CD4-positive, alpha-beta T cell (primary cell): ENCODE measurements at regions not wholly inside any gene's neighbourhood (a gene's known extent, or its start where the extent isn't known, plus 50 kb on each side); places are given as distances from the start of the nearest gene placed in this dataset.
"Not testable (repeated sequence)": the region's sequence is repeated elsewhere in the genome, so short reads cannot be mapped to it uniquely, and the experiment has no call there.

Source experiments
- ATAC-seq: fragments of 200-7000 bp; cut with Tn5 transposase; one replicate; pipeline ENCODE4 v1.10.0; 2022; ENCODE audit warnings: mild to moderate bottlenecking; ENCODE audit not compliant: poor library complexity
- CTCF ChIA-PET: fragments of 350-600 bp; sonication (Branson Sonifier 250); formaldehyde crosslinking; loops from one replicate; lab custom pipeline; 2021; ENCODE audit warnings: antibody characterized with exemption, inconsistent platforms; lab: Charles Lee
- POLR2A ChIA-PET: fragments of 350-600 bp; sonication (Branson Sonifier 250); formaldehyde crosslinking; loops from one replicate; lab custom pipeline; 2021; ENCODE audit warnings: antibody characterized with exemption, inconsistent platforms; lab: Charles Lee
- DNase-seq, 14 experiments: peaks; one replicate each; pipeline ENCODE4 v3.0.0-alpha.2; 2013 to 2020; ENCODE audit warnings: mixed read lengths in 2 of 14
- H3K27ac ChIP-seq, 2 donors: one replicate each; pipeline versions ENCODE4 v1.5.1 to v1.7.0; 2013; ENCODE audit warnings: low read length in 2 of 2, low read depth in 1 of 2, mild to moderate bottlenecking in 1 of 2
- H3K27me3 ChIP-seq, 2 experiments: 1 replicate in 1 of 2; 2 replicates in 1 of 2; pipeline versions ENCODE4 v1.6.1 to v1.7.0; 2013; ENCODE audit warnings: low read length in 2 of 2, control low read depth in 1 of 2, mild to moderate bottlenecking in 1 of 2, moderate library complexity in 1 of 2; ENCODE audit not compliant: insufficient read depth in 2 of 2, control insufficient read depth in 1 of 2
- H3K36me3 ChIP-seq: one replicate; pipeline ENCODE4 v1.6.1; 2013; ENCODE audit warnings: low read length, control low read depth; ENCODE audit not compliant: insufficient read depth
- H3K4me1 ChIP-seq: one replicate; pipeline ENCODE4 v1.6.1; 2013; ENCODE audit warnings: low read length, control low read depth; ENCODE audit not compliant: insufficient read depth
- H3K4me3 ChIP-seq: one replicate; pipeline ENCODE4 v1.5.1; 2013; ENCODE audit warnings: mild to moderate bottlenecking, low read length, moderate library complexity
- H3K9me3 ChIP-seq, 2 experiments: 1 replicate in 1 of 2; 2 replicates in 1 of 2; pipeline versions ENCODE4 v1.6.1 to v1.7.0; 2013; ENCODE audit warnings: low read length in 2 of 2, mild to moderate bottlenecking in 2 of 2, control low read depth in 1 of 2, moderate library complexity in 1 of 2; ENCODE audit not compliant: control insufficient read depth in 1 of 2, insufficient read depth in 1 of 2
- H3K27ac Mint-ChIP-seq: one replicate; pipeline ENCODE4 v1.8.0; 2020; ENCODE audit warnings: mixed read lengths
- H3K27me3 Mint-ChIP-seq: one replicate; pipeline ENCODE4 v1.8.0; 2021; ENCODE audit warnings: mixed read lengths
- H3K36me3 Mint-ChIP-seq: one replicate; pipeline ENCODE4 v1.8.0; 2021; ENCODE audit warnings: low read depth, mixed read lengths
- H3K4me1 Mint-ChIP-seq: one replicate; pipeline ENCODE4 v1.8.0; 2021; ENCODE audit warnings: low read depth, mixed read lengths
- H3K4me3 Mint-ChIP-seq: one replicate; pipeline ENCODE4 v1.8.0; 2020; ENCODE audit warnings: mild to moderate bottlenecking, mixed read lengths
- H3K9me3 Mint-ChIP-seq: one replicate; pipeline ENCODE4 v1.8.0; 2020; ENCODE audit warnings: mixed read lengths
- intact Hi-C, 2 experiments: fragments of 100-400 bp; cut with DNase I in 1 of 2; cut with micrococcal nuclease in 1 of 2; formaldehyde crosslinking; loops; one replicate each; pipeline versions ENCODE4 v1.15.1 to v1.9.0; 2023 to 2025; cut with DNase I, micrococcal nuclease
- TF ChIP-seq, protein P1 (sequence below): fragments of 200-600 bp; IDR thresholded peaks from one replicate; pipeline ENCODE4 v1.8.0; 2022; ENCODE audit warnings: antibody characterized with exemption, mild to moderate bottlenecking

DNA sequence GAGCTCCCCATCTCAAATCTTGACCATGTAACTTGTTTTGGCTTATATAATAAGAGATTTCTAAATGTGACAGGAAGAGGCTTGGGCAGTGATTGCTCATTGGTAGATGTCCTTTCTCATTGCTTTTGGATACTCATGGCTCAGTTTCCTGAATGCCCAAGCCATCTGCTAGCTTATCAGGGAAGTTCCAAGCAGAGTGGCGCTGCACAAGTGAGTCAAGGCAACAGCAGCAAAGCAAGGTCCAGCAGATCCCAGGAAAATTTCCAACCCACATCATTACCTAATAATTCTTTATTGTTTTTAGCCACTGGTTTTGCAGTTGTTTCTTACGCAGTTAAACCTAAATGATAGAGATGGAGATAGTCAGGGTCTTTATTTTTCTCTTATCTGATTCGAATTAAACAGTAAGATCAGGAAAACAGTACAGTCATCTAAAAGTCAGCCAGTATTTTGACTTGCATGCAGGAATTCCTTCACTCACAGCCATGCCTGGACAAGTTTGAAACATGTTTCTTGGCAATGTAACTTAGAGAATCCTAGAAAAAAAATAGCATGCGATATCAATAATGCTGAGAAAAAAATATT is 349.7 kb upstream of the TMEFF2 start:
- no peak overlapping the region for H3K27ac Mint-ChIP-seq
- Histone ChIP-seq H3K27me3 (no peaks in the 10 kb centered on the region), H3K36me3 (no peaks in the 10 kb centered on the region), H3K4me3 (no peak overlapping the region), H3K4me1 (no peaks in the 10 kb centered on the region), H3K9me3 (no peaks in the 10 kb centered on the region), H3K27ac (no peak overlapping the region)
- DNase-seq (no peak), ATAC-seq (no peak)
- H3K4me3 Mint-ChIP-seq, result no peak overlapping the region
- intact Hi-C loops, result no loop called here
- H3K36me3 Mint-ChIP-seq, result no peaks in the 10 kb centered on the region
- ChIA-PET POLR2A (no interaction called here), CTCF (no interaction called here)
- TF ChIP-seq, protein P1, sequence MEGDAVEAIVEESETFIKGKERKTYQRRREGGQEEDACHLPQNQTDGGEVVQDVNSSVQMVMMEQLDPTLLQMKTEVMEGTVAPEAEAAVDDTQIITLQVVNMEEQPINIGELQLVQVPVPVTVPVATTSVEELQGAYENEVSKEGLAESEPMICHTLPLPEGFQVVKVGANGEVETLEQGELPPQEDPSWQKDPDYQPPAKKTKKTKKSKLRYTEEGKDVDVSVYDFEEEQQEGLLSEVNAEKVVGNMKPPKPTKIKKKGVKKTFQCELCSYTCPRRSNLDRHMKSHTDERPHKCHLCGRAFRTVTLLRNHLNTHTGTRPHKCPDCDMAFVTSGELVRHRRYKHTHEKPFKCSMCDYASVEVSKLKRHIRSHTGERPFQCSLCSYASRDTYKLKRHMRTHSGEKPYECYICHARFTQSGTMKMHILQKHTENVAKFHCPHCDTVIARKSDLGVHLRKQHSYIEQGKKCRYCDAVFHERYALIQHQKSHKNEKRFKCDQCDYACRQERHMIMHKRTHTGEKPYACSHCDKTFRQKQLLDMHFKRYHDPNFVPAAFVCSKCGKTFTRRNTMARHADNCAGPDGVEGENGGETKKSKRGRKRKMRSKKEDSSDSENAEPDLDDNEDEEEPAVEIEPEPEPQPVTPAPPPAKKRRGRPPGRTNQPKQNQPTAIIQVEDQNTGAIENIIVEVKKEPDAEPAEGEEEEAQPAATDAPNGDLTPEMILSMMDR, result no peak
- no peaks in the 10 kb centered on the region for H3K27me3 Mint-ChIP-seq
- H3K9me3 Mint-ChIP-seq, result no peaks in the 10 kb centered on the region
- H3K4me1 Mint-ChIP-seq, result no peaks in the 10 kb centered on the region

DNA sequence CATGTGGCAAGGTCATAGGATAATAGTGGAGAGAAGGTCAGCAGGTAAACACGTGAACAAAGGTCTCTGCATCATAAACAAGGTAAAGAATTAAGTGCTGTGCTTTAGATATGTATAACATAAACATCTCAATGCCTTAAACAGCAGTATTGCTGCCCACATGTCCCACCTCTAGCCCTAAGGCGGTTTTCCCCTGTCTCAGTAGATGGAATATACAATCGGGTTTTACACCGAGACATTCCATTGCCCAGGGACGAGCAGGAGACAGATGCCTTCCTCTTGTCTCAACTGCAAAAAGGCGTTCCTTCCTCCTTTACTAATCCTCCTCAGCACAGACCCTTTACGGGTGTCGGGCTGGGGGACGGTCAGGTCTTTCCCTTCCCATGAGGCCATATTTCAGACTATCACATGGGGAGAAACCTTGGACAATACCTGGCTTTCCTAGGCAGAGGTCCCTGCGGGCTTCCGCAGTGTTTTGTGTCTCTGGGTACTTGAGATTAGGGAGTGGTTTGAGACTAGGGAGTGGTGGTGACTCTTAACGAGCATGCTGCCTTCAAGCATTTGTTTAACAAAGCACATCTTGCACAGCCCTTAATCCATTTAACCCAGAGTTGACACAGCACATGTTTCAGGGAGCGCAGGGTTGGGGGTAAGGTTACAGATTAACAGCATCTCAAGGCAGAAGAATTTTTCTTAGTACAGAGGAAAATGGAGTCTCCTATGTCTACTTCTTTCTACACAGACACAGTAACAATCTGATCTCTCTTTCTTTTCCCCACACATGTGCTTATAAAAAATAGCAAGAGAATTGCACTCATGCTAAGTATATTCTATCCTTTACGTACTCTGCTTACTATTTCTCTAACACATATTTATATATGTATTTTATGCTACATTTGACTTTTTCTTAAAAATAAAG is 347.7 kb upstream of the TMEFF2 start:
- H3K36me3 Mint-ChIP-seq, H3K27me3 ChIP-seq, H3K27ac Mint-ChIP-seq, H3K9me3 ChIP-seq, ATAC-seq, H3K36me3 ChIP-seq, H3K27me3 Mint-ChIP-seq, H3K27ac ChIP-seq, H3K4me3 Mint-ChIP-seq, intact Hi-C loops, H3K4me3 ChIP-seq, H3K4me1 Mint-ChIP-seq, H3K4me1 ChIP-seq, CTCF ChIA-PET, DNase-seq, H3K9me3 Mint-ChIP-seq: not testable (repeated sequence)
- POLR2A ChIA-PET, result interaction anchor here (0.7 kb wide), 1 partner anchor 616 kb away, joined by 3 read pairs; no protein-coding TSS in a partner anchor

DNA sequence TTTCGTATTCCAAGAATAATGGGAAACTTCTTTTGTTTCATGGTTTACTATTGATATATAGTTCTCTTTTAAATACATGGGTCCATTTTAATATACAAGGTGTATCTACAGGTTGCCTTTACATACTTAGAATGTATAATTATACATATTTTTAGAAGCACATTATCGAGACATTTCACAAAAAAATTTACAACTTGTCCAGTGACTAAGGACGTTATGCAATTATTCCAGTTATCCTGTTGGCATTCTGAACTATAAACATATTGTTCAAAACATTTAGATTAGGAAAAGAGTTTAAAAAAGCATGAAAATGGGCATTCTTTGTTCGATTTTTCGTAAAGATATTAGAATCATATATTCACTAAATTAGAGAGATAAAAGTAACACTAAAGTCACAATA is 344.6 kb upstream of the TMEFF2 start:
- no peak overlapping the region for H3K4me3 Mint-ChIP-seq
- H3K4me1 ChIP-seq, result no peaks in the 10 kb centered on the region
- H3K4me3 ChIP-seq, result no peak overlapping the region
- POLR2A ChIA-PET, result no interaction called here
- H3K27me3 ChIP-seq, result no peaks in the 10 kb centered on the region
- ATAC-seq (no peak), DNase-seq (no peak)
- TF ChIP-seq, protein P1, result no peak
- no peaks in the 10 kb centered on the region for H3K4me1 Mint-ChIP-seq
- H3K9me3 Mint-ChIP-seq, result no peaks in the 10 kb centered on the region
- CTCF ChIA-PET, result no interaction called here
- H3K9me3 ChIP-seq, result no peaks in the 10 kb centered on the region
- intact Hi-C loops, result no loop called here
- H3K36me3 Mint-ChIP-seq, result no peaks in the 10 kb centered on the region
- no peak overlapping the region for H3K27ac ChIP-seq
- H3K27ac Mint-ChIP-seq, result no peak overlapping the region
- H3K36me3 ChIP-seq, result no peaks in the 10 kb centered on the region
- no peaks in the 10 kb centered on the region for H3K27me3 Mint-ChIP-seq
